GM21529 (cell line): ENCODE measurements at regions not wholly inside any gene's neighbourhood (a gene's known extent, or its start where the extent isn't known, plus 50 kb on each side); places are given as distances from the start of the nearest gene placed in this dataset.
"Not testable (repeated sequence)": the region's sequence is repeated elsewhere in the genome, so short reads cannot be mapped to it uniquely, and the experiment has no call there.

ENCODE experiments used
- ATAC-seq: cut with Tn5 transposase; IDR thresholded peaks from one replicate; pipeline ENCODE4 v1.9.1; 2021; ENCODE audit not compliant: unreplicated experiment

GRCh38 chr18:1039421-1039820, 134.8 kb downstream of the ADCYAP1 start:
- ATAC-seq: no peak

DNA sequence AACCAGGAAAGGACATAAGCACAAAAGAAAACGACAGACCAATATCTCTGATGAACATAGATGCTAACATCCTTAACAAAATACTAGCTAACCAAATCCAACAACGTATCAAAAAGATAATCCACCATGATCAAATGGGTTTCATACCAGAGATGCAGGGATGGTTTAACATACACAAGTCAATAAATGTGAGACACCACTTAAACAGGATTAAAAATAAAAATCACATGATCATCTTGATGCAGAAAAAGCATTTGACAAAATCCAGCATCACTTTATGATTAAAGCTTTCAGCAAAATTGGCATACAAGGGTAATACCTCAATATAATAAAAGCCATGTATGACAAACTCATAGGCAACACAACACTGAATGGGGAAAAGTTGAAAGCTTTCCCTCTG, 138.4 kb downstream of the ADCYAP1 start:
- ATAC-seq: not testable (repeated sequence)

DNA sequence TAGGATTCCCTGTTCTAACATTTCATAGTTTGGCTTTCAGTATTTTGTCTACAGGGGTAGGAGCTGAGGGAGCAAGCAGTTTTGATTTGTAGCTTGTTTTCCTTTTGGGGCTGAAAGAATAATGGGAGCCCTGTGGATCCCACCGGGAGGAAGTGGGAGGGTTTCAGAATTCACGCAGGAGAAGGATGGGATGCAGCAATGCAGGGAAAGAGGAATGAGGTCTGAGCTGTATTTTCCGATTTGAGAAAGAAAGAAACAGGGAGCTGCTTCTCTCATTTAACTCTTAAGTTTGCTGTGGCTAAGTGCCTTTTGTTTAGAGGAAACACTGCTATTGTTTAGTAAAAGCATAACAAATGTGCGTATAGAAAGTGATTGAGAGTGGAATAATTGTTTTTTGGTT, 141.0 kb downstream of the ADCYAP1 start:
- no peak for ATAC-seq

DNA sequence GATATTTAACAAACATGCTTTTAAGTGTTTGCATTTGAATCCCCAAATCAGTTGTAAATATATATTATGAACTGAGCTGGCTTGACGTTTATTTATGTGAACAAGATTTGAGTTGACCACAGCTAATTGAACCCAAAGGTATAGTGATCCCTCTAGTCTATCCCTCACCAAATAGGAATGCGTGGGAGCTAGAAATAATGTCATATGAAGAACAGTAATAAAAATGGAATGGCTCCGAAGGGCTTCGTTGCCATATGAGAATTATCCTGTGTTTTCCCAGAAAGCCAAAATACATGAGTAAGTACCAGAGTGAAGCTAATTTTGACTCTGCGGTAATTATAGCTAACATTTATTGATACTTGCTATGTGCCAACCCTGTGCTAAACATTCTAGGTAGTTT, 142.7 kb downstream of the ADCYAP1 start:
- no peak for ATAC-seq

- ATAC-seq: no peak
Measured at GRCh38 chr18:1048032-1048431, 143.4 kb downstream of the ADCYAP1 start.

DNA sequence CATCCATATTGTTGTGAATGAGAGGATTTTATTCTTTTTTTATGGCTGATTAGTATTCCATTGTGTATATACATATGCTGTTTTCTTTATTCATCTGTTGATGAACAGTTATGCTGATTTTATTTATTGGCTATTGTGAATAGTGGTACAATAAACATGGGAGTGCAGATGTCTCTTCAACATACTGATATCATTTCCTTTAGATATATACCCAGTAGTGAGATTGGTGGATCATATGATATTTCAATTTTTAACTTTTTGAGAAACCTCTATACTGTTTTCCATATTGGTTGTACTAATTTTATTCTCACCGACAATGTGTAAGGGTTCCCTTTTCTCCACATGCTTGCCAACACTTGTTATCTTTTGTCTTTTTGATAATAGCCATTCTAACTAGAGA, 144.5 kb downstream of the ADCYAP1 start:
- no peak for ATAC-seq

DNA sequence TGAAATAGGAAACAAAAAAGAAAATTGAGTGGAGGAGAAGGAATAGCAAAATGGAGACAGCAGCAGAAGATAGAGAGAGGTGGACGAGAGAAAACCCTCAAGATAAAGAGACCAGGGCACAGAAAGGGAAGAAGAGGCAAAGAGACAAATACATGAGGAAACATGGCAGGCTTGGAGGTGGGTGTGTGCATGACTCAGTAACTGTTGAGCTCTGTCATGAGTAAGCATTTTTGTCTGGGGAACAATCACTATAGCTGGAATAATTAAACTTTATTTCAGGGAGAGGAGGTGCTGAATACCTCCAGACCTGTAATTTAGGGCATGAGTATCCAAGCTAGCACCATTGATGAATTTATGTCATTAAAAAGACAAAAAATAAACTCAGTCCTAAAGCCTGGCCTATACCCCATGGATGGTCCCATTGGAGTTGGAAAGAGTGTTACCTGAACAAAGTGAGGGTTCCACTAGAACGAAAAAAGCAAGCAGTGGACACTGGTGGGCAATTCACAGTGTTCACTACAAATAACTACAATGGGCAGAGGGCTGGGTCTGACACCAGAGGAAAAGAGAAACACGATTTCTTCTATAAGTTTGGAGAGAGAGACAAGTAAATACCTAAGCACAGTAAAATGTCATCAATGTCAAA, 145.5 kb downstream of the ADCYAP1 start:
- ATAC-seq: no peak

DNA sequence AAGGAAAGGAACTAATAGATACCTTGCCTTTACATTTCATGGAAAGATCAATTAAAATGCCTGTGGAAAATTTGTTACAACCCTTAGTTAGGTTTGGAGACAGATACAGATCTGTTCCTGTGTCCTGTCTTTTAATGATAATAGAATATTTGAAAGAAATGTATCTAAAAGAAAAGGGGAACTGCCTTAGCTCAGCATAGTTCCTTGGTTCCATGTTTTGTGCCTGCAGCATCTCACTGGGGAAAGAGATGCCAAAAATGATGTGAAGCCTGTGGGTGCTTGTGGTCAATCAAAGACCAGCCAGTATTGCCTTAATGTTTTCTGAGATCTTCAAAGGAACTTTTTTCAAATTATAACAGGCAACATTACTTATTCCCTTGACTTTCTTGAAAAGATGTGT, 147.6 kb downstream of the ADCYAP1 start:
- no peak for ATAC-seq

DNA sequence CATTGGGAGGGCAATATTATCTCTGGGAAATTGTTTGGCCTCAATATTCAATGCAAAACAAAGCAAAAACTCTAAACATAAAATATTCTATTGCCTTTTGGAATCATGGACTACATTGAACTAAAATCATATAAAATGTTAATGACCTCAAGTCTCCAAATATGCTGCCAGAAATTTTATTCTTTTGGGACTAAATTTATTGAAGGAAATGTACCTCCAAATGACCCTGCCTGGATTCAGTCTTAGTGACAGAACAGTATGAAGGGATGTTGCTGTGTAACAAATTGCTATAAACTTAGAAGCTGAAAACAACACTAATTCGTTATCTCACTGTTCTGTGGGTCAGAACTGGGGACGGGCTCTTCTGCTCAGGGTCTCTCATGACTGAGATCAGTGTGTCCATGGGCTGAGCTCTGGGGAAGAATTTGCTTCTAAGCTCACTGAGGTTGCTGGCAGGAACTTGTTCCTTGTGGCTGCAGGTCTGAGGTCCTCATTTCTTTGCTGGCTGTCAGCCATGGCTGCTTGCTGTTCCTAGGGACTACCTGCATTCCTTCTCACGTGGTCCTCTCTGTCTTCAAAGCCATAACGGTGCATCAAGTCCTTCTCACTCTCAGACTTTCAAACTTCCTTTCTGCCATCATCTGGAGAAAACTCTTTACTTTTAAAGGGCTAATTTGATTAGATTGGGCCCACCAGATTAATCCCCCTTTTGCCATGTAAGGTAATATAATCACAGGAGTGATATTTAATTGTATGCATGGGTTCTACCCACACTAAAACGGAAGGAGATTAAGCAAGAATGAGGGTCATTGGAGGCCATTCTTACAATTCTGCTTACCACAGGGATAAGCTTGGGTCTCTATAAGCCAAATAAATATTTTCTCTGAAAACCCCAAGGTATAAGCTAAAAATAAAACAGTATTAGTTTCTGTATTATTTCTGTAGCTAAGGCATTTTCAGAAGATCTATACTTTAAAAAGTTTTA, 149.0 kb downstream of the ADCYAP1 start:
- no peak for ATAC-seq

DNA sequence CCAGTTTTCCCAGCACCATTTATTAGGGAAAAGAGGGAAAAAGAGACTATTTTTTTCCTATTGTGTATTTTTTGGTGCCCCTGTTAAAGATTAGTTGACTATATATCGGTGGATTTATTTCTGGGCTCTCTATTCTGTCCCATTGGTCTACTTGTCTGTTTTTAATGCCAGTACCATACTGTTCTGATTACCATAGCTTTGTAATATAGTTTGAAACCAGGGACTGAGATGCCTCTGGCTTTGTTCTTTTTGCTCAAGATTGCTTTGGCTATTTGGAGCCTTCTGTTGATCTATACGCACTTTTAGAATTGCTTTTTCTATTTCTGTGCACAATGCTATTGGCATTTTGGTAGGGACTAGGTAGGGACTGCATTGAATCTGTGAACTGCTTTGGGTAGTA, 151.7 kb downstream of the ADCYAP1 start:
- no peak for ATAC-seq

DNA sequence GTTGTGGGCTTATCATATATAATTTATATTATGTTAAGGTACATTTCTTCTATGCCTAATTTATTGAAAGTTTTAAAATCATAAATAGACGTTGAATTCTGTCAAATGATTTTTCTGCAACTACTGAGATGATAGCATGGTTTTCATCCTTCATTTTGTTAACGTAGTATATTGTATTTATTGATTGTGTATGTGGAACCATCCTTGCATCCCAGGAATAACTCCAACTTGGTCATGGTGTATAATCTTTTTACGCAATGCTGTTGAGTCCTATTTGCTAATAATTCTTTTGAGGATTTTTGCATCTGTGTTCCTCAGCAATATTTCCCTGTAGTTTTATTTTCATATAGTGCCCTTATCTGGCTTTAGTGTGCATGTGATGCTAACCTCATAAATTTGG, 152.7 kb downstream of the ADCYAP1 start:
- no peak for ATAC-seq

GRCh38 chr18:1062588-1062987, 157.9 kb downstream of the ADCYAP1 start:
- ATAC-seq: no peak

DNA sequence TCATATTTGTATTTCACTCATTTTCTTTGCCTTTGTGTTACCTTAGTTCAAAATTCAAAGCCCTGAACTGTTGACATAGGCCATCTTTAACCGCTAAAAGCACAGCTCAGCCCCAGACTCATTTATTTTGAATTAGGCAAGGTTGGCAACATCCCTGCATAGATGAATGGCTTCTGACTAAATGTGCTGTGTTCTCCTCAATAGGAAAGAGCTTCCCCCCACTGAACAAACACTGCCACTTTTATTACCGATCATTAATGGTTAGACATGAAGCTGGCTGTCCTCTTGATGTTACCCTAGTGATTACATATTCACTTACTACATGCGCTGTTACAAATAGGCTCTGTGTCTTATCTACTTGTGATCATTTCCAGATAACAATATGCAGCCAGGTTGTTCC, 170.7 kb downstream of the ADCYAP1 start:
- ATAC-seq: no peak

DNA sequence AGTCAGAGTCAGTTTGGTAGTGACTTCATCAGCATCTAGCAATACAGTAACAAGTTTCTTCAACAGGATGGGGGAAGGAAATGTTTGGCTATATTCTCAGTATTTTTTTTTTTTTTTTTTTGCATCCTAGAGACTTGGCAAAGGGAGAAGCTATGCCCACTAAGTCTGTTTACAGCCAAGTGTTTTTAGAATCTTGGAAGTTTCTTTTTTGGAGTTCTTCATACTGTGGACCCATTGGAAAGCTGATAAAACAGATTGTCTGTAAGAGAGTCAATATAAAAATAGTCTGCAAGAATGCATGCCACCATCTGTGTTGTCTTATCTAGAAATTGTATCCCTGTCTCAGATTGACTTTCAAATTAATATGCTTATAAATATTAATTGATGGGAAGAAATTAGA, 171.2 kb downstream of the ADCYAP1 start:
- ATAC-seq: no peak

DNA sequence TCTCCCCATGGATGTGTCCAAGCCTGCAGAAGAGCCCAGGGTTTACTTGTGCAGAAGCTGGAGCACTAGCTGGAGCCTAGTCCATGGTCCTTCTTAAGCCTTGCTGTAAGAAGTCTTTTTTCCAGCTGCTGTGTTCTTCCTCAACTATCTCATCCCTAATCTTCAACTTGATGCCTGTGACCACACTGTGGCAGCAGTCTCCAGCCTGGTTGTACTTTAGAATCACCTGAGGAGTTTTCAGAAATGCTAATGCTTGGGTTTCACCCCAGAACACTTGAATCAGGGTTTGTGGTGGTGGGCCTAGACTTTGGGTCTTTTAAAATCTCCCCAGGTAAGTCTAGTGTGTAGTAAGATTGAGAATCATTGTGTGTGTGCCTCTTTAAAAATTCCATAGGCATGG, 173.6 kb downstream of the ADCYAP1 start:
- no peak for ATAC-seq

DNA sequence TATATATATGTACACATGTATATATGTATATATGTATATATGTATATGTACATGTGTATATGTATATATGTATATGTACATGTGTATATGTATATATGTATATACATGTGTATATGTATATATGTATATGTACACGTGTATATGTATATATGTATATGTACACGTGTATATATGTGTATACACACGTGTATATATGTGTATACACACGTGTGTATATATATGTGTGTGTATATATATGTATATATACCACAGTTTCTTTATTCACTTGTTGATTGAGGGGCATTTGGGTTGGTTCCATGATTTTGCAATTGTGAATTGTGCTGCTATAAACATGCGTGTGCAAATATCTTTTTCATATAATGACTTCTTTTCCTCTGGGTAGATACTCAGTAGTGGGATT, 179.0 kb downstream of the ADCYAP1 start:
- not testable (repeated sequence) for ATAC-seq

- ATAC-seq: no peak
Measured at GRCh38 chr18:1090758-1091157, 186.1 kb downstream of the ADCYAP1 start.

- no peak for ATAC-seq
Measured at GRCh38 chr18:1092228-1092627, 187.6 kb downstream of the ADCYAP1 start.

DNA sequence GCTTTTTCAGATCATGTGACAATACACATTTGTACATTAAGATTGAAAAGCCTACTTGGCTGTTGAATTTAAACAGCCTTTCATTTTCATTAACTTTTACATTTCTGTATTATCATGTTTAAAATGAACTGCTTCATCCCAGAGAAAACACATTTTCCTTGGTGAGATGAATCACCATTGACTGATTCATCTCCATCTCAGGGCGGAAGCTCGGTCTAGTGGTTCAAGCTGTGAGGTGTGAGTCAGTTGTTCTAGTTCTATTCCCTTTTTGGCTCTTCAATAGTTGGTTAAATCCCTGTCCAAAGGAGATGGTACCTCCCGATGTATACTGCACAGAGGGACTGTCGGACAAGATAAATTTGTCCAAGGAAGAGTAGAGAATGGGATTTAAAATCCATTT, 189.7 kb downstream of the ADCYAP1 start:
- ATAC-seq: no peak

DNA sequence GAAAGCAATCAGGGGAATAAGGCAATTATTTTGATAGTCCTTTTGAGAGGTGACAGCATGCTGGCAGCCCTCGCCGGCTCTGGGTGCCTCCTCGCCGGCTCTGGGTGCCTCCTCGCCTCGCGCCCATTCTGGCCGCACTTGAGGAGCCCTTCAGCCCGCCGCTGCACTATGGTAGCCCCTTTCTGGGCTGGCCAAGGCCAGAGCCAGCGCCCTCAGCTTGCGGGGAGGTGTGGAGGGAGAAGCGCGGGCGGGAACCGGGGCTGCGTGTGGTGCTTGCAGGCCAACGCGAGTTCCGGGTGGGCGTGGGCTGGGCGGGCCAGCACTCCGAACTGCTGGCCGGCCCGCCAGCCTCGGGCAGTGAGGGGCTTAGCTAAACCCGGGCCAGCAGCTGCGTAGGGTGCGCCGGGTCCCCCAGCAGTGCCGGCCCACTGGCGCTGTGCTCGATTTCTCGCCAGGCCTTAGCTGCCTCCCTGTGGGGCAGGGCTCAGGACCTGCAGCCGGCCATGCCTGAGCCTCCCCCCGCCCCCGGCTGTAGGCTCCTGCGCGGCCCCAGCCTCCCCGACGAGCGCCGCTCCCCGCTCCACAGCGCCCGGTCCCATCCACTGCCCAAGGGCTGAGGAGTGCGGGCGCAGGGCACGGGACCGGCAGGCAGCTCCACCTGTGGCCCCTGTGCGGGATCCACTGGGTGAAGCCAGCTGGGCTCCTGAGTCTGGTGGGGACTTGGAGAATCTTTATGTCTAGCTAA, 193.5 kb downstream of the ADCYAP1 start:
- not testable (repeated sequence) for ATAC-seq

DNA sequence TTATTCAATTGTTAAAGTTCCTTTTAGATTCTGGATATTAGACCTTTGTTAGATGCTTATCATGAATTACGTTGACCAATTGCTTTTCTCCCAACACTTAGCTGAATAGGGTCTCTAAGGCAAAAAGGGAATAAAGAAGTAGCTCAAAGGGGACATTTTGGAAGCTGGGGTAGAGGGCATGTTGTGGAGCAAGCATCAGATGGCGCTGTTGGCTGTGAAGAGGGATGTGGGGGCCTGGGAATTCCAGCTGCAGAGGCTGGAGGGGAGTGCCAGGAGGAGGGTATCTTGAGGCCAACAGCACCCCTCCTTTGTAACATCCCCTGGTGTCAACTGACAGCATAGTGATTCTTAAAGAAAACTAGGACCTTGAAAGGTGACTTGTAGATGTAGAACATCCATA, 198.2 kb downstream of the ADCYAP1 start:
- ATAC-seq: no peak

GRCh38 chr18:1103537-1103936, 198.9 kb downstream of the ADCYAP1 start:
- ATAC-seq: no peak
